K562 (cell line): ENCODE measurements at regions not wholly inside any gene's neighbourhood (a gene's known extent, or its start where the extent isn't known, plus 50 kb on each side); places are given as distances from the start of the nearest gene placed in this dataset.

ENCODE experiments used
- ATAC-seq: fragments of 200-7000 bp; cut with Tn5 transposase; 3 replicates; pipeline ENCODE4 v1.9.1; 2020; ENCODE audit warnings: moderate library complexity
- BruUV-seq: library from RNA; stranded (reverse); fragments of 400-500 nt; replicated peaks from 2 replicates; lab custom pipeline; 2021; lab: Mats Ljungman, UMichigan
- CTCF ChIA-PET: fragments of 300-600 bp; formaldehyde crosslinking; extraction: SDS; loops from one replicate; lab custom pipeline; 2021; ENCODE audit warnings: low intra/inter-chr PET ratio; lab: Yijun Ruan, JAX
- POLR2A ChIA-PET: fragments of 300-600, 350-650 bp; sonication (Branson Sonifier 250); formaldehyde crosslinking; extraction: SDS; loops from one replicate; lab custom pipeline; 2021; ENCODE audit warnings: antibody characterized with exemption, inconsistent platforms; lab: Yijun Ruan, JAX
- DNase-seq, 4 experiments: peaks; one replicate each; pipeline versions ENCODE4 v3.0.0 to v3.0.0-alpha.2; 2011 to 2018; ENCODE audit warnings: low spot score in 3 of 4, mixed read lengths in 3 of 4; ENCODE audit errors: extremely low read depth in 1 of 4
- FAIRE-seq: peaks from 2 replicates; lab custom pipeline; 2011; peaks lifted over from hg19 to GRCh38; lab: Jason Lieb, UNC
- H2AFZ ChIP-seq: 2 replicates; pipeline ENCODE4 v1.6.0; 2011; ENCODE audit warnings: low read depth, low read length, control low read depth, inconsistent platforms
- H3K27ac ChIP-seq: fragments of 200-600 bp; 3 replicates; pipeline ENCODE4 v1.8.0; 2011; ENCODE audit warnings: low read depth, mild to moderate bottlenecking, control low read depth, inconsistent platforms, low read length, moderate library complexity, mixed read lengths; ENCODE audit errors: extremely low read depth
- H3K27me3 ChIP-seq, 2 experiments: fragments of 300-600 bp in 1 of 2; 2 replicates in 1 of 2; 3 replicates in 1 of 2; pipeline versions ENCODE4 v1.6.0 to v1.8.0; 2011; ENCODE audit warnings: inconsistent platforms in 2 of 2, low read length in 2 of 2, mild to moderate bottlenecking in 1 of 2, mixed read lengths in 1 of 2, moderate library complexity in 1 of 2; ENCODE audit not compliant: control insufficient read depth in 2 of 2, insufficient read depth in 2 of 2
- H3K36me3 ChIP-seq: fragments of 300-600 bp; 3 replicates; pipeline ENCODE4 v1.8.0; 2011; ENCODE audit warnings: mild to moderate bottlenecking, low read length, inconsistent platforms; ENCODE audit not compliant: control insufficient read depth, insufficient read depth
- H3K4me1 ChIP-seq, 2 experiments: fragments of 200-600 bp in 1 of 2; replicated peaks in 1 of 2; 2 replicates in 1 of 2; 3 replicates in 1 of 2; pipeline versions ENCODE4 v1.5.1 to v1.8.0; 2011; ENCODE audit warnings: inconsistent platforms in 2 of 2, low read length in 2 of 2, mild to moderate bottlenecking in 1 of 2, mixed read lengths in 1 of 2, moderate library complexity in 1 of 2; ENCODE audit not compliant: control insufficient read depth in 2 of 2, insufficient read depth in 2 of 2
- H3K4me2 ChIP-seq: 2 replicates; pipeline ENCODE4 v1.6.1; 2011; ENCODE audit warnings: low read length, control low read depth, inconsistent platforms, mixed read lengths; ENCODE audit not compliant: insufficient read depth
- H3K4me3 ChIP-seq: fragments of 200-600 bp; sonication (generic), shearing (Covaris generic); 2 replicates; pipeline ENCODE4 v1.5.1; 2016; ENCODE audit warnings: control low read depth, inconsistent platforms
- H3K79me2 ChIP-seq: fragments of 200-600 bp; 3 replicates; pipeline ENCODE4 v1.8.0; 2011; ENCODE audit warnings: low read length, inconsistent platforms; ENCODE audit not compliant: control insufficient read depth, insufficient read depth
- H3K9ac ChIP-seq, 2 experiments: 2 replicates each; pipeline versions ENCODE4 v1.6.0 to v1.6.1; 2011; ENCODE audit warnings: low read depth in 2 of 2, low read length in 2 of 2, control low read depth in 1 of 2, inconsistent platforms in 1 of 2, mild to moderate bottlenecking in 1 of 2, mixed read lengths in 1 of 2; ENCODE audit not compliant: insufficient read depth in 1 of 2
- H3K9me1 ChIP-seq: one replicate; pipeline ENCODE4 v1.6.0; 2011; ENCODE audit warnings: inconsistent platforms, mild to moderate bottlenecking, low read length, moderate library complexity; ENCODE audit not compliant: control insufficient read depth, insufficient read depth
- H3K9me3 ChIP-seq: replicated peaks from 2 replicates; pipeline ENCODE4 v1.5.1; 2011; ENCODE audit warnings: low read depth, low read length, inconsistent platforms; ENCODE audit not compliant: control insufficient read depth, insufficient read depth
- H4K20me1 ChIP-seq: replicated peaks from 2 replicates; pipeline ENCODE4 v1.6.1; 2011; ENCODE audit warnings: low read length, inconsistent platforms, mixed read lengths; ENCODE audit not compliant: control insufficient read depth, insufficient read depth
- ADNP ChIP-seq: fragments of 200-800 bp; sonication (Bioruptor generic); IDR thresholded peaks from 2 replicates; pipeline ENCODE4 v1.6.1; 2016; ENCODE audit warnings: missing genetic modification characterization, missing compliant biosample characterization
- ARID2 ChIP-seq: fragments of 450-650 bp; IDR thresholded peaks from 2 replicates; pipeline ENCODE4 v1.6.1; 2017; ENCODE audit warnings: antibody characterized with exemption, mild to moderate bottlenecking
- DDX20 ChIP-seq: fragments of 450-650 bp; IDR thresholded peaks from 2 replicates; pipeline ENCODE4 v1.6.1; 2016; ENCODE audit warnings: missing genetic modification characterization, low read depth, mild to moderate bottlenecking, missing compliant biosample characterization, moderate library complexity
- MEF2A ChIP-seq: IDR thresholded peaks from 2 replicates; pipeline ENCODE4 v1.6.1; 2011; ENCODE audit warnings: low read depth, mild to moderate bottlenecking, low read length, moderate library complexity; ENCODE audit not compliant: control insufficient read depth
- RBM39 ChIP-seq: fragments of 200-400 bp; formaldehyde crosslinking; optimal IDR thresholded peaks from 2 replicates; pipeline ENCODE3; 2018; ENCODE audit warnings: low read depth, low read length
- SAFB2 ChIP-seq: fragments of 200-400 bp; formaldehyde crosslinking; IDR thresholded peaks from 2 replicates; pipeline ENCODE4 v1.6.1; 2018; ENCODE audit warnings: borderline replicate concordance, low read length, low read depth, moderate library complexity; ENCODE audit not compliant: severe bottlenecking
- TARDBP ChIP-seq: fragments of 450-650 bp; IDR thresholded peaks from 2 replicates; pipeline ENCODE4 v1.6.1; 2016
- ZNF165 ChIP-seq: fragments of 250-450 bp; sonication (Bioruptor Pico); IDR thresholded peaks from 2 replicates; pipeline ENCODE4 v1.4.0; 2020; ENCODE audit warnings: borderline replicate concordance
- ZNF76 ChIP-seq: fragments of 250-450 bp; sonication (Bioruptor Pico); IDR thresholded peaks from 2 replicates; pipeline ENCODE4 v1.4.0; 2020; ENCODE audit warnings: mild to moderate bottlenecking, moderate library complexity, borderline replicate concordance
- whole genome bisulfite sequencing: fragments of 100-300 bp; shearing (Covaris generic); methylation state at CpG from one replicate; pipeline ENCODE4 v1.1.6; 2016; ENCODE audit warnings: low coverage, mixed read lengths; ENCODE audit not compliant: insufficient coverage; ENCODE audit errors: missing lambda C conversion rate; 5-methylcytosine and 5-hydroxymethylcytosine counted together
- in situ Hi-C: fragments of 300-500 bp; cut with MboI; formaldehyde crosslinking; loops from 4 replicates; pipeline ENCODE4 v1.15.0; 2018; ENCODE audit warnings: inconsistent platforms, mixed read lengths
- intact Hi-C: fragments of 100-400 bp; cut with micrococcal nuclease; formaldehyde crosslinking; loops from 2 replicates; pipeline ENCODE4 v1.14.2; 2022
- TF ChIP-seq, protein P1 (sequence below), 2 experiments: IDR thresholded peaks in 1 of 2; conservative IDR thresholded peaks in 1 of 2; 2 replicates each; pipeline ENCODE4 v1.6.1; 2016; ENCODE audit warnings: low read depth in 2 of 2, mild to moderate bottlenecking in 1 of 2, missing compliant biosample characterization in 1 of 2, missing genetic modification characterization in 1 of 2, moderate library complexity in 1 of 2
- TF ChIP-seq, protein P2 (sequence below): sonication (generic); formaldehyde crosslinking; IDR thresholded peaks from 2 replicates; pipeline ENCODE4 v1.8.0; 2022; ENCODE audit warnings: missing genetic modification reagents, mild to moderate bottlenecking, moderate library complexity, borderline replicate concordance

DNA sequence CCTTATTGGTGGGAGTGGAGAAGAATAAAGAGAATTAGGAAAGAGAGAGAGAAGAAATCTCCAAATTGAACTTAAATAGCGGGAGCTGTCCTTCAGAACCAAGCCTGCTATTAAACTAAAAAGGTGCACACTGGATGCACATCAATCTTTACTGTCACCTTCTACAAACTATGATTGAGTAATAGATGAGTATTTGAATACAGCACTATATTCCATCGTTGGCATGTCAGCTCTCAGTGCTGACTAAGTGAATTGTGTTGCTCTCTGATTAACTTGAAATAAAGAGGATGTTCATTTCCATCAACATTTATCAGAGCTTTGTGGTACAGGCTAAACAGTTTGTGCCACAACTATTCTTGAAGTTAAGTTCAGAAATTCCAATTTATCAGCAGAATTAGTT lies 143.7 kb upstream of the PABPC4L start:
- POLR2A ChIA-PET, result no interaction called here
- no peak for ATAC-seq
- Histone ChIP-seq H3K4me3 (no peak overlapping the region), H3K36me3 (no peaks in the 10 kb centered on the region), H3K9me1 (no peaks in the 10 kb centered on the region), H3K4me1 (no peaks in the 10 kb centered on the region), H3K27me3 (no peaks in the 10 kb centered on the region), H3K9me3 (no peaks in the 10 kb centered on the region), H3K9ac (no peak overlapping the region), H3K79me2 (no peaks in the 10 kb centered on the region; the same call in 2 of the 3 replicates), H3K4me2 (no peak overlapping the region), H4K20me1 (no peaks in the 10 kb centered on the region), H2AFZ (no peak overlapping the region), H3K27ac (no peak overlapping the region)
- DNase-seq, result no peak
- CTCF ChIA-PET, result no interaction called here
- TF ChIP-seq, protein P1, sequence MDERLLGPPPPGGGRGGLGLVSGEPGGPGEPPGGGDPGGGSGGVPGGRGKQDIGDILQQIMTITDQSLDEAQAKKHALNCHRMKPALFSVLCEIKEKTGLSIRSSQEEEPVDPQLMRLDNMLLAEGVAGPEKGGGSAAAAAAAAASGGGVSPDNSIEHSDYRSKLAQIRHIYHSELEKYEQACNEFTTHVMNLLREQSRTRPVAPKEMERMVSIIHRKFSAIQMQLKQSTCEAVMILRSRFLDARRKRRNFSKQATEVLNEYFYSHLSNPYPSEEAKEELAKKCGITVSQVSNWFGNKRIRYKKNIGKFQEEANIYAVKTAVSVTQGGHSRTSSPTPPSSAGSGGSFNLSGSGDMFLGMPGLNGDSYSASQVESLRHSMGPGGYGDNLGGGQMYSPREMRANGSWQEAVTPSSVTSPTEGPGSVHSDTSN (CRISPR knock-in tag; IDR thresholded peaks at IDR 0.05; ENCODE audit: low read depth), result no peak
- TF ChIP-seq, protein P1 (tag; conservative IDR thresholded peaks at IDR 0.05; ENCODE audit: low read depth), result 0 out of 2 replicates have a peak, but pooled peaks have one; percentile 25
- TF ChIP-seq ARID2, result no peak
- FAIRE-seq, result no peak
- intact Hi-C loops, result no loop called here
- in situ Hi-C loops, result no loop called here
- BruUV-seq, result no TSS peak
- WGBS, result 6% methylated on average over 2 of the region's 2 CpGs

DNA sequence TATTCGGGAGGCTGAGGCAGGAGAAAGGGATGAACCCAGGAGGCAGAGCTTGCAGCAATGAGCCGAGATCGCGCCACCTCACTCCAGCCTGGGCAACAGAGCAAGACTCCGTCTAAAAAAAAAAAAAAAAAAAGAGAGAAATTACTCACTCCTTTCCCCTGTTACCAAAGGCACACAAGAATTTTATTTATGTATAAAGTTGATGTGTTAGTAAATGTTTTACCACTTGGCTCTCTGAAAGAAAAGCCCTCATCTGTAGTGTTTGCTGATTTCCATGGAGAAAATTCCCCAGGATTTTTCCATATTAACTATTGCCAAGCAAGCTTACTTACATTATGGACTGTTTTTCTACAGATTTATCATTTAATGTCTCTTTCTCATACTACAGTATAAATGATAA lies 142.1 kb upstream of the PABPC4L start:
- POLR2A ChIA-PET, result no interaction called here
- WGBS, result 59% methylated on average over 4 of the region's 5 CpGs
- in situ Hi-C loops, result no loop called here
- FAIRE-seq, result no peak
- Histone ChIP-seq H3K4me3 (no peak overlapping the region), H3K36me3 (no peaks in the 10 kb centered on the region), H3K27me3 (no peaks in the 10 kb centered on the region), H3K4me2 (no peak overlapping the region), H3K79me2 (peaks cover 3% of the 10 kb centered on the region; the same call in 1 of the 3 replicates), H3K9me1 (no peaks in the 10 kb centered on the region), H3K4me1 (no peaks in the 10 kb centered on the region), H2AFZ (no peak overlapping the region), H3K27ac (no peak overlapping the region), H4K20me1 (no peaks in the 10 kb centered on the region), H3K9ac (no peak overlapping the region), H3K9me3 (no peaks in the 10 kb centered on the region)
- no peak for DNase-seq
- no peak for ATAC-seq
- CTCF ChIA-PET, result no interaction called here
- no TSS peak for BruUV-seq
- intact Hi-C loops, result no loop called here
- TF ChIP-seq RBM39 (no peak), ADNP (tag) (no peak), TARDBP (no peak), ZNF165 (CRISPR knock-in tag) (no peak), SAFB2 (no peak), DDX20 (tag) (no peak), MEF2A (no peak), ZNF76 (CRISPR knock-in tag) (no peak)
- TF ChIP-seq, protein P2, sequence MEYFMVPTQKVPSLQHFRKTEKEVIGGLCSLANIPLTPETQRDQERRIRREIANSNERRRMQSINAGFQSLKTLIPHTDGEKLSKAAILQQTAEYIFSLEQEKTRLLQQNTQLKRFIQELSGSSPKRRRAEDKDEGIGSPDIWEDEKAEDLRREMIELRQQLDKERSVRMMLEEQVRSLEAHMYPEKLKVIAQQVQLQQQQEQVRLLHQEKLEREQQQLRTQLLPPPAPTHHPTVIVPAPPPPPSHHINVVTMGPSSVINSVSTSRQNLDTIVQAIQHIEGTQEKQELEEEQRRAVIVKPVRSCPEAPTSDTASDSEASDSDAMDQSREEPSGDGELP (CRISPR knock-in tag), result no peak
